ENCODE measurements at regions not wholly inside any gene's neighbourhood (a gene's known extent, or its start where the extent isn't known, plus 50 kb on each side); places are given as distances from the start of the nearest gene placed in this dataset.

DNA sequence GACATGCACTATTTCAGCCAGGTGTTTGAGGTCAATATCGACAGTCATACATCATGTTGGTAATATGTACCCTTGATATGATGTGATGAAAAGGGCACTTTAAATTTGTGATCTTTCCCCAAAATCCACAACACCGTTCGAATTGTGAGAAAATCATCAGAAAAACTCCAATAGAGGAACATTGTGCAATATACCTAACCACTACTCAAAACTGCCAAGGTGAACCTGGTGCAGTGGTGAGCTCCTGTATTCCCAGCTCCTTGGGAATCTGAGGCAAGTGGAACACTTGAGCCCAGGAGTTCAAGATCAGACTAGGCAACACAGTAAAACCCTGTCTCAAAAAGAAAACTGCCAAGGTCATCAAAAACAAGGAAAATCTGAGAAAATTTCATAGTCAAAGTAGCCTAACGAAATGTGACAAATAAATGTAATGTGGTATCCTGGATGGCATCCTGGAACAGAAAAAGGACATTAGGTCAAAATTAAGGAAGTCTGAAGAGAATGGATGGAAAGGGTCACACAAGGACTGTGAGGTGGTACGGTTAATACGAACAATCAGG, 55.6 kb upstream of the LSM6 start:
- no peak overlapping the region for H2AFZ ChIP-seq (ENCODE audit: control insufficient read depth, low read length)
- no peaks in the 10 kb centered on the region for H3K27me3 ChIP-seq (ENCODE audit: control insufficient read depth, extremely low read depth, insufficient read depth, low read length)
- no peaks in the 10 kb centered on the region for H3K79me2 ChIP-seq (ENCODE audit: control insufficient read depth, insufficient read depth, low read length)
- no peaks in the 10 kb centered on the region for H3K9me3 ChIP-seq (ENCODE audit: control insufficient read depth, low read depth, low read length)
- DNase-seq (ENCODE audit: low read depth, low spot score) (no peak), FAIRE-seq (no peak)
- dilution Hi-C loops (cut with MboI; ENCODE audit: extremely low pct_ligation_motif_present, low sequenced_read_pairs) = no loop called here
- no peaks in the 10 kb centered on the region for H4K20me1 ChIP-seq (ENCODE audit: control insufficient read depth, extremely low read depth, insufficient read depth, low read length)
- no peaks in the 10 kb centered on the region for H3K4me1 ChIP-seq (ENCODE audit: control insufficient read depth, extremely low read depth, insufficient read depth, low read length)
- H3K27ac ChIP-seq (ENCODE audit: control insufficient read depth, insufficient read depth, low read length) = no peak overlapping the region
- H3K4me3 ChIP-seq (ENCODE audit: control insufficient read depth in 2 of 3, extremely low read depth in 1 of 3, insufficient read depth in 2 of 3, low read depth in 1 of 3, low read length in 3 of 3) = no peak overlapping the region
- H3K4me2 ChIP-seq (ENCODE audit: control insufficient read depth, extremely low read depth, insufficient read depth, low read depth, low read length) = no peak overlapping the region
- H3K9ac ChIP-seq (ENCODE audit: control insufficient read depth, extremely low read depth, insufficient read depth, low read length) = no peak overlapping the region
- TF ChIP-seq EZH2 (IDR thresholded peaks at IDR 0.05; ENCODE audit: low read length) (no peak), CTCF (optimal IDR thresholded peaks at IDR 0.05 in 1 of 3, IDR thresholded peaks at IDR 0.05 in 1 of 3, conservative IDR thresholded peaks at IDR 0.05 in 1 of 3; ENCODE audit: extremely low read depth in 1 of 3, insufficient read depth in 2 of 3, low read length in 3 of 3) (no peak)
- no peaks in the 10 kb centered on the region for H3K36me3 ChIP-seq (ENCODE audit: control insufficient read depth in 2 of 2, extremely low read depth in 1 of 2, insufficient read depth in 2 of 2, low read length in 2 of 2)
- H3K9me1 ChIP-seq (ENCODE audit: control insufficient read depth, extremely low read depth, insufficient read depth, low read length) = no peaks in the 10 kb centered on the region

- no peak overlapping the region for H3K4me3 ChIP-seq (ENCODE audit: control insufficient read depth in 2 of 3, extremely low read depth in 1 of 3, insufficient read depth in 2 of 3, low read depth in 1 of 3, low read length in 3 of 3)
- no peaks in the 10 kb centered on the region for H3K4me1 ChIP-seq (ENCODE audit: control insufficient read depth, extremely low read depth, insufficient read depth, low read length)
- H4K20me1 ChIP-seq (ENCODE audit: control insufficient read depth, extremely low read depth, insufficient read depth, low read length) = no peaks in the 10 kb centered on the region
- H3K9me1 ChIP-seq (ENCODE audit: control insufficient read depth, extremely low read depth, insufficient read depth, low read length) = no peaks in the 10 kb centered on the region
- no peaks in the 10 kb centered on the region for H3K27me3 ChIP-seq (ENCODE audit: control insufficient read depth, extremely low read depth, insufficient read depth, low read length)
- dilution Hi-C loops (cut with MboI; ENCODE audit: extremely low pct_ligation_motif_present, low sequenced_read_pairs) = no loop called here
- H3K4me2 ChIP-seq (ENCODE audit: control insufficient read depth, extremely low read depth, insufficient read depth, low read depth, low read length) = no peak overlapping the region
- TF ChIP-seq CTCF (optimal IDR thresholded peaks at IDR 0.05 in 1 of 3, IDR thresholded peaks at IDR 0.05 in 1 of 3, conservative IDR thresholded peaks at IDR 0.05 in 1 of 3; ENCODE audit: extremely low read depth in 1 of 3, insufficient read depth in 2 of 3, low read length in 3 of 3) (no peak), EZH2 (IDR thresholded peaks at IDR 0.05; ENCODE audit: low read length) (no peak)
- no peaks in the 10 kb centered on the region for H3K79me2 ChIP-seq (ENCODE audit: control insufficient read depth, insufficient read depth, low read length)
- DNase-seq (ENCODE audit: low read depth, low spot score) = no peak
- no peaks in the 10 kb centered on the region for H3K36me3 ChIP-seq (ENCODE audit: control insufficient read depth in 2 of 2, extremely low read depth in 1 of 2, insufficient read depth in 2 of 2, low read length in 2 of 2)
- H3K9me3 ChIP-seq (ENCODE audit: control insufficient read depth, low read depth, low read length) = no peaks in the 10 kb centered on the region
- no peak overlapping the region for H3K9ac ChIP-seq (ENCODE audit: control insufficient read depth, extremely low read depth, insufficient read depth, low read length)
- H3K27ac ChIP-seq (ENCODE audit: control insufficient read depth, insufficient read depth, low read length) = no peak overlapping the region
- no peak for FAIRE-seq
- no peak overlapping the region for H2AFZ ChIP-seq (ENCODE audit: control insufficient read depth, low read length)
These were observed 61.5 kb upstream of the LSM6 start for GRCh38 chr4:146114066-146114465.

Data from keratinocyte (primary cell).